K562 (cell line): ENCODE measurements at regions not wholly inside any gene's neighbourhood (a gene's known extent, or its start where the extent isn't known, plus 50 kb on each side); places are given as distances from the start of the nearest gene placed in this dataset.

Source experiments
- ATAC-seq: fragments of 200-7000 bp; cut with Tn5 transposase; 3 replicates; pipeline ENCODE4 v1.9.1; 2020; ENCODE audit warnings: moderate library complexity
- BruUV-seq: library from RNA; stranded (reverse); fragments of 400-500 nt; replicated peaks from 2 replicates; lab custom pipeline; 2021; lab: Mats Ljungman, UMichigan
- CTCF ChIA-PET: fragments of 300-600 bp; formaldehyde crosslinking; extraction: SDS; loops from one replicate; lab custom pipeline; 2021; ENCODE audit warnings: low intra/inter-chr PET ratio; lab: Yijun Ruan, JAX
- POLR2A ChIA-PET: fragments of 300-600, 350-650 bp; sonication (Branson Sonifier 250); formaldehyde crosslinking; extraction: SDS; loops from one replicate; lab custom pipeline; 2021; ENCODE audit warnings: antibody characterized with exemption, inconsistent platforms; lab: Yijun Ruan, JAX
- DNase-seq, 4 experiments: peaks; one replicate each; pipeline versions ENCODE4 v3.0.0 to v3.0.0-alpha.2; 2011 to 2018; ENCODE audit warnings: low spot score in 3 of 4, mixed read lengths in 3 of 4; ENCODE audit errors: extremely low read depth in 1 of 4
- FAIRE-seq: peaks from 2 replicates; lab custom pipeline; 2011; peaks lifted over from hg19 to GRCh38; lab: Jason Lieb, UNC
- H2AFZ ChIP-seq: 2 replicates; pipeline ENCODE4 v1.6.0; 2011; ENCODE audit warnings: low read depth, low read length, control low read depth, inconsistent platforms
- H3K27ac ChIP-seq: fragments of 200-600 bp; 3 replicates; pipeline ENCODE4 v1.8.0; 2011; ENCODE audit warnings: low read depth, mild to moderate bottlenecking, control low read depth, inconsistent platforms, low read length, moderate library complexity, mixed read lengths; ENCODE audit errors: extremely low read depth
- H3K27me3 ChIP-seq, 2 experiments: fragments of 300-600 bp in 1 of 2; 2 replicates in 1 of 2; 3 replicates in 1 of 2; pipeline versions ENCODE4 v1.6.0 to v1.8.0; 2011; ENCODE audit warnings: inconsistent platforms in 2 of 2, low read length in 2 of 2, mild to moderate bottlenecking in 1 of 2, mixed read lengths in 1 of 2, moderate library complexity in 1 of 2; ENCODE audit not compliant: control insufficient read depth in 2 of 2, insufficient read depth in 2 of 2
- H3K36me3 ChIP-seq: fragments of 300-600 bp; 3 replicates; pipeline ENCODE4 v1.8.0; 2011; ENCODE audit warnings: mild to moderate bottlenecking, low read length, inconsistent platforms; ENCODE audit not compliant: control insufficient read depth, insufficient read depth
- H3K4me1 ChIP-seq, 2 experiments: fragments of 200-600 bp in 1 of 2; replicated peaks in 1 of 2; 2 replicates in 1 of 2; 3 replicates in 1 of 2; pipeline versions ENCODE4 v1.5.1 to v1.8.0; 2011; ENCODE audit warnings: inconsistent platforms in 2 of 2, low read length in 2 of 2, mild to moderate bottlenecking in 1 of 2, mixed read lengths in 1 of 2, moderate library complexity in 1 of 2; ENCODE audit not compliant: control insufficient read depth in 2 of 2, insufficient read depth in 2 of 2
- H3K4me2 ChIP-seq: 2 replicates; pipeline ENCODE4 v1.6.1; 2011; ENCODE audit warnings: low read length, control low read depth, inconsistent platforms, mixed read lengths; ENCODE audit not compliant: insufficient read depth
- H3K4me3 ChIP-seq: fragments of 200-600 bp; sonication (generic), shearing (Covaris generic); 2 replicates; pipeline ENCODE4 v1.5.1; 2016; ENCODE audit warnings: control low read depth, inconsistent platforms
- H3K79me2 ChIP-seq: fragments of 200-600 bp; 3 replicates; pipeline ENCODE4 v1.8.0; 2011; ENCODE audit warnings: low read length, inconsistent platforms; ENCODE audit not compliant: control insufficient read depth, insufficient read depth
- H3K9ac ChIP-seq, 2 experiments: 2 replicates each; pipeline versions ENCODE4 v1.6.0 to v1.6.1; 2011; ENCODE audit warnings: low read depth in 2 of 2, low read length in 2 of 2, control low read depth in 1 of 2, inconsistent platforms in 1 of 2, mild to moderate bottlenecking in 1 of 2, mixed read lengths in 1 of 2; ENCODE audit not compliant: insufficient read depth in 1 of 2
- H3K9me1 ChIP-seq: one replicate; pipeline ENCODE4 v1.6.0; 2011; ENCODE audit warnings: inconsistent platforms, mild to moderate bottlenecking, low read length, moderate library complexity; ENCODE audit not compliant: control insufficient read depth, insufficient read depth
- H3K9me3 ChIP-seq: replicated peaks from 2 replicates; pipeline ENCODE4 v1.5.1; 2011; ENCODE audit warnings: low read depth, low read length, inconsistent platforms; ENCODE audit not compliant: control insufficient read depth, insufficient read depth
- H4K20me1 ChIP-seq: replicated peaks from 2 replicates; pipeline ENCODE4 v1.6.1; 2011; ENCODE audit warnings: low read length, inconsistent platforms, mixed read lengths; ENCODE audit not compliant: control insufficient read depth, insufficient read depth
- BCL6 ChIP-seq: fragments of 250-450 bp; sonication (Bioruptor Pico); IDR thresholded peaks from 2 replicates; pipeline ENCODE4 v1.4.0; 2020
- BRF2 ChIP-seq: IDR thresholded peaks from 3 replicates; pipeline ENCODE4 v1.6.1; 2011; ENCODE audit warnings: borderline replicate concordance, mild to moderate bottlenecking; ENCODE audit not compliant: insufficient read length, insufficient read depth
- FIP1L1 ChIP-seq: fragments of 200-400 bp; formaldehyde crosslinking; IDR thresholded peaks from 2 replicates; pipeline ENCODE4 v1.6.1; 2018; ENCODE audit warnings: mild to moderate bottlenecking, low read depth, low read length; ENCODE audit not compliant: poor library complexity, severe bottlenecking
- HDAC1 ChIP-seq, 2 experiments: fragments of 450-650 bp; IDR thresholded peaks; 2 replicates each; pipeline ENCODE4 v1.6.1; 2016 to 2017; ENCODE audit warnings: inconsistent platforms in 1 of 2, mild to moderate bottlenecking in 1 of 2, moderate library complexity in 1 of 2
- POLR2B ChIP-seq: fragments of 450-650 bp; IDR thresholded peaks from 2 replicates; pipeline ENCODE4 v1.6.1; 2018; ENCODE audit warnings: low read depth; ENCODE audit not compliant: partially characterized antibody
- POLR2H ChIP-seq: IDR thresholded peaks from 2 replicates; pipeline ENCODE4 v1.6.1; 2016; ENCODE audit warnings: missing genetic modification characterization, low read depth, mild to moderate bottlenecking, control low read depth, missing compliant biosample characterization, moderate library complexity
- ZNF217 ChIP-seq: sonication (generic); formaldehyde crosslinking; IDR thresholded peaks from 2 replicates; pipeline ENCODE4 v1.8.0; 2022; ENCODE audit warnings: mild to moderate bottlenecking, missing genetic modification reagents
- WGBS: fragments of 100-300 bp; shearing (Covaris generic); methylation state at CpG from one replicate; pipeline ENCODE4 v1.1.6; 2016; ENCODE audit warnings: low coverage, mixed read lengths; ENCODE audit not compliant: insufficient coverage; ENCODE audit errors: missing lambda C conversion rate; 5-methylcytosine and 5-hydroxymethylcytosine counted together
- in situ Hi-C: fragments of 300-500 bp; cut with MboI; formaldehyde crosslinking; loops from 4 replicates; pipeline ENCODE4 v1.15.0; 2018; ENCODE audit warnings: inconsistent platforms, mixed read lengths
- intact Hi-C: fragments of 100-400 bp; cut with micrococcal nuclease; formaldehyde crosslinking; loops from 2 replicates; pipeline ENCODE4 v1.14.2; 2022

- no peak for TF ChIP-seq HDAC1 (IDR thresholded peaks at IDR 0.05)
- TF ChIP-seq, all 486 proteins: peak for 0
Observed at GRCh38 chr2:226274143-226274542, 525.5 kb downstream of the IRS1 start (continued).

- H3K9me3 ChIP-seq, result no peaks in the 10 kb centered on the region
- no peak overlapping the region for H2AFZ ChIP-seq
- no peak for TF ChIP-seq POLR2B
- TF ChIP-seq, all 486 proteins: peak for 0
- Histone ChIP-seq H3K9me1 (no peaks in the 10 kb centered on the region), H3K79me2 (no peaks in the 10 kb centered on the region), H3K4me2 (no peak overlapping the region), H3K27ac (no peak overlapping the region), H3K9ac (no peak overlapping the region), H3K27me3 (no peaks in the 10 kb centered on the region), H3K4me3 (no peak overlapping the region), H3K4me1 (no peaks in the 10 kb centered on the region), H3K36me3 (no peaks in the 10 kb centered on the region), H4K20me1 (no peaks in the 10 kb centered on the region)
- DNase-seq, result no peak
- ChIA-PET CTCF (no interaction called here), POLR2A (no interaction called here)
- ATAC-seq, result no peak
- no peak for FAIRE-seq
- no TSS peak for BruUV-seq
- in situ Hi-C loops, result no loop called here
- intact Hi-C loops, result no loop called here
Observed at GRCh38 chr2:226273440-226273839, 526.2 kb downstream of the IRS1 start.

GRCh38 chr2:226272435-226272834 lies 527.2 kb downstream of the IRS1 start:
- Histone ChIP-seq H3K9me1 (no peaks in the 10 kb centered on the region), H3K79me2 (no peaks in the 10 kb centered on the region), H3K36me3 (no peaks in the 10 kb centered on the region), H3K27ac (no peak overlapping the region), H3K27me3 (no peaks in the 10 kb centered on the region), H3K9me3 (no peaks in the 10 kb centered on the region), H3K4me1 (no peaks in the 10 kb centered on the region)
- FAIRE-seq (no peak), ATAC-seq (no peak), DNase-seq (no peak)
- in situ Hi-C loops, result no loop called here
- no TSS peak for BruUV-seq
- TF ChIP-seq BRF2 (no peak), FIP1L1 (no peak), BCL6 (no peak), ZNF217 (CRISPR knock-in tag) (no peak), POLR2H (tag) (no peak)
- TF ChIP-seq, all 486 proteins: peak for 0
- Histone ChIP-seq H3K9ac (no peak overlapping the region), H4K20me1 (no peaks in the 10 kb centered on the region), H3K4me2 (no peak overlapping the region), H2AFZ (no peak overlapping the region), H3K4me3 (no peak overlapping the region)
- WGBS, result 0% methylated on average over 1 of the region's 1 CpG
- ChIA-PET CTCF (no interaction called here), POLR2A (no interaction called here)
- intact Hi-C loops, result no loop called here
